PC-9 (cell line): ENCODE measurements at regions not wholly inside any gene's neighbourhood (a gene's known extent, or its start where the extent isn't known, plus 50 kb on each side); places are given as distances from the start of the nearest gene placed in this dataset.

Source experiments
- BruUV-seq: library from RNA; stranded (reverse); fragments of 400-500 nt; replicated peaks from 2 replicates; lab custom pipeline; 2021; lab: Mats Ljungman, UMichigan
- CTCF ChIA-PET: fragments of 300-600 bp; sonication (Branson Sonifier 250); formaldehyde crosslinking; loops from one replicate; lab custom pipeline; 2022; ENCODE audit warnings: antibody characterized with exemption; lab: Charles Lee
- POLR2A ChIA-PET: fragments of 300-600 bp; sonication (Branson Sonifier 250); formaldehyde crosslinking; loops from one replicate; lab custom pipeline; 2022; ENCODE audit warnings: antibody characterized with exemption; ENCODE audit not compliant: unreplicated experiment; lab: Charles Lee
- DNase-seq, 2 experiments: peaks; one replicate each; pipeline versions ENCODE4 v3.0.0 to v3.0.0-alpha.2; 2015 to 2022; ENCODE audit warnings: mixed read lengths in 1 of 2
- H2AFZ ChIP-seq: fragments of 200-600 bp; sonication (generic); 2 replicates; pipeline ENCODE4 v1.8.1; 2017; ENCODE audit warnings: antibody characterized with exemption
- H3F3A ChIP-seq: fragments of 200-600 bp; sonication (generic); 2 replicates; pipeline ENCODE4 v1.8.1; 2017; ENCODE audit warnings: antibody characterized with exemption, mild to moderate bottlenecking, low read depth; ENCODE audit not compliant: insufficient read depth
- H3K27ac ChIP-seq: fragments of 200-600 bp; sonication (generic); 2 replicates; pipeline ENCODE4 v1.6.1; 2016; ENCODE audit warnings: mixed run types
- H3K27me3 ChIP-seq: fragments of 200-600 bp; sonication (generic); 2 replicates; pipeline ENCODE4 v1.6.1; 2016; ENCODE audit warnings: low read depth, mixed run types; ENCODE audit not compliant: insufficient read depth
- H3K36me3 ChIP-seq: fragments of 200-600 bp; sonication (generic); 2 replicates; pipeline ENCODE4 v1.6.1; 2016; ENCODE audit warnings: low read depth, mixed run types
- H3K4me1 ChIP-seq: fragments of 200-600 bp; sonication (generic); replicated peaks from 2 replicates; pipeline ENCODE4 v1.6.1; 2016; ENCODE audit warnings: mixed run types; ENCODE audit not compliant: insufficient read depth
- H3K4me2 ChIP-seq: fragments of 200-600 bp; sonication (generic); 2 replicates; pipeline ENCODE4 v1.6.1; 2017; ENCODE audit warnings: mixed run types
- H3K4me3 ChIP-seq: fragments of 200-600 bp; sonication (generic); 2 replicates; pipeline ENCODE4 v1.6.1; 2016; ENCODE audit warnings: mixed run types
- H3K79me2 ChIP-seq: fragments of 200-600 bp; sonication (generic); 2 replicates; pipeline ENCODE4 v1.6.1; 2017; ENCODE audit warnings: low read depth, mixed run types
- H3K9me2 ChIP-seq: fragments of 200-600 bp; sonication (generic); 2 replicates; pipeline ENCODE4 v1.8.1; 2017; ENCODE audit warnings: mild to moderate bottlenecking; ENCODE audit not compliant: insufficient read depth
- H3K9me3 ChIP-seq: fragments of 200-600 bp; sonication (generic); 2 replicates; pipeline ENCODE4 v1.8.1; 2016; ENCODE audit warnings: low read depth; ENCODE audit not compliant: insufficient read depth
- H4K20me1 ChIP-seq: fragments of 200-600 bp; sonication (generic); 2 replicates; pipeline ENCODE4 v1.8.1; 2017; ENCODE audit not compliant: insufficient read depth
- EZH2 ChIP-seq: fragments of 200-600 bp; sonication (generic); IDR thresholded peaks from 2 replicates; pipeline ENCODE4 v1.8.0; 2017; ENCODE audit warnings: antibody characterized with exemption, low read depth
- intact Hi-C: fragments of 100-400 bp; cut with micrococcal nuclease; formaldehyde crosslinking; loops from one replicate; pipeline ENCODE4 v1.10.0; 2022; ENCODE audit not compliant: unreplicated experiment
- TF ChIP-seq, protein P1 (sequence below): fragments of 200-600 bp; sonication (generic); conservative IDR thresholded peaks from 2 replicates; pipeline ENCODE4 v1.6.1; 2017; ENCODE audit warnings: mixed run types, antibody characterized with exemption, mild to moderate bottlenecking, moderate library complexity

DNA sequence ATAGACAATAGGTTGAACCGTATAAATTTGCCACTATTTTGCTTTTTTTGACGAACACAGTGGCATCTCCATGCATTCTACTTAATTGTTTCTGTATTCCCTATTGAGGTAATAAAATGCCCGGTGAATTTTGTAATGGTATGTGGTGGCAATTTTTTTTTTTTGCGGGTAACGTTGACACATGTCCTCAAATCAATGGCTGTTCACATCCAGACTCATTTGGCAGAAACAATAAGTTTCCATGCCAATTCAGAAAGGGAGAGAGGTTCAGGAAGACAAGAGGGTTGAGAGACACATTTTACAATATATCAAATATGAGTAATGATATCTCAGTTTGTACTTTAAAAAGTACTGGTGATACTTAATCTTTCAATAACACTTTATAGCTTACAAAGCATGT is 463.9 kb downstream of the WDR72 start:
- TF ChIP-seq EZH2, result no peak
- TF ChIP-seq, protein P1, sequence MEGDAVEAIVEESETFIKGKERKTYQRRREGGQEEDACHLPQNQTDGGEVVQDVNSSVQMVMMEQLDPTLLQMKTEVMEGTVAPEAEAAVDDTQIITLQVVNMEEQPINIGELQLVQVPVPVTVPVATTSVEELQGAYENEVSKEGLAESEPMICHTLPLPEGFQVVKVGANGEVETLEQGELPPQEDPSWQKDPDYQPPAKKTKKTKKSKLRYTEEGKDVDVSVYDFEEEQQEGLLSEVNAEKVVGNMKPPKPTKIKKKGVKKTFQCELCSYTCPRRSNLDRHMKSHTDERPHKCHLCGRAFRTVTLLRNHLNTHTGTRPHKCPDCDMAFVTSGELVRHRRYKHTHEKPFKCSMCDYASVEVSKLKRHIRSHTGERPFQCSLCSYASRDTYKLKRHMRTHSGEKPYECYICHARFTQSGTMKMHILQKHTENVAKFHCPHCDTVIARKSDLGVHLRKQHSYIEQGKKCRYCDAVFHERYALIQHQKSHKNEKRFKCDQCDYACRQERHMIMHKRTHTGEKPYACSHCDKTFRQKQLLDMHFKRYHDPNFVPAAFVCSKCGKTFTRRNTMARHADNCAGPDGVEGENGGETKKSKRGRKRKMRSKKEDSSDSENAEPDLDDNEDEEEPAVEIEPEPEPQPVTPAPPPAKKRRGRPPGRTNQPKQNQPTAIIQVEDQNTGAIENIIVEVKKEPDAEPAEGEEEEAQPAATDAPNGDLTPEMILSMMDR, result no peak
- no peak overlapping the region for H3K4me2 ChIP-seq
- no peaks in the 10 kb centered on the region for H3K9me2 ChIP-seq
- H3K79me2 ChIP-seq, result no peaks in the 10 kb centered on the region
- no peaks in the 10 kb centered on the region for H3F3A ChIP-seq
- no peak overlapping the region for H2AFZ ChIP-seq
- H3K4me3 ChIP-seq, result no peak overlapping the region
- no peaks in the 10 kb centered on the region; the same call in 1 of the 2 replicates for H3K27me3 ChIP-seq
- H3K9me3 ChIP-seq, result no peaks in the 10 kb centered on the region
- H4K20me1 ChIP-seq, result no peaks in the 10 kb centered on the region
- H3K36me3 ChIP-seq, result no peaks in the 10 kb centered on the region
- no peak for DNase-seq
- BruUV-seq, result no TSS peak
- CTCF ChIA-PET, result no interaction called here
- no peak overlapping the region for H3K27ac ChIP-seq
- POLR2A ChIA-PET, result interaction anchor here (0.9 kb wide), 1 partner anchor 26 kb away, joined by 20 read pairs; no protein-coding TSS in a partner anchor
- no peaks in the 10 kb centered on the region for H3K4me1 ChIP-seq
- intact Hi-C loops, result no loop called here

DNA sequence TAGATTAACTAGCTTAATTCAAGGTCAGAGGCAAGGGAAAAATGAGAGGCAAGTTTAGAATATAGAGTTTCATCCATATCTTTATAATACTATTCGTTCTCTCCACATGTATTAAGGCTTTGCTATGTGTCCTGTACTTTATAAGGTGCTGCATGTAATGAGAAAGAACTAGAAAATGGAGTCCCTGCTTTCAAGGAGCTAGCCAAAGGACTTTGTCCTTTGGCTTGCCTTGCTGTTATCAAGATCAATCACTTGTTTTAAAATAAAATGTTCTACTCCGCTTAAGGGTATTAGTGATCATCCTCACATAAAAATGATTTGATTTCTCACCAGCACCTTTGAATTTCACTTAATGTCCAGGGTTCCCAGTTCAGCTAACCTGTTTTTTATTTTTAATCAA is 470.9 kb downstream of the WDR72 start:
- Histone ChIP-seq H3K9me3 (no peaks in the 10 kb centered on the region), H3K4me2 (no peak overlapping the region), H3K36me3 (no peaks in the 10 kb centered on the region), H3K27me3 (no peaks in the 10 kb centered on the region), H4K20me1 (no peaks in the 10 kb centered on the region), H3K4me3 (no peak overlapping the region), H3K9me2 (no peaks in the 10 kb centered on the region), H2AFZ (no peak overlapping the region), H3K27ac (no peak overlapping the region), H3K79me2 (no peaks in the 10 kb centered on the region), H3F3A (no peaks in the 10 kb centered on the region), H3K4me1 (no peaks in the 10 kb centered on the region)
- CTCF ChIA-PET, result no interaction called here
- BruUV-seq, result no TSS peak
- intact Hi-C loops, result no loop called here
- no peak for DNase-seq
- POLR2A ChIA-PET, result no interaction called here
- no peak for TF ChIP-seq EZH2
- TF ChIP-seq, protein P1, result no peak

DNA sequence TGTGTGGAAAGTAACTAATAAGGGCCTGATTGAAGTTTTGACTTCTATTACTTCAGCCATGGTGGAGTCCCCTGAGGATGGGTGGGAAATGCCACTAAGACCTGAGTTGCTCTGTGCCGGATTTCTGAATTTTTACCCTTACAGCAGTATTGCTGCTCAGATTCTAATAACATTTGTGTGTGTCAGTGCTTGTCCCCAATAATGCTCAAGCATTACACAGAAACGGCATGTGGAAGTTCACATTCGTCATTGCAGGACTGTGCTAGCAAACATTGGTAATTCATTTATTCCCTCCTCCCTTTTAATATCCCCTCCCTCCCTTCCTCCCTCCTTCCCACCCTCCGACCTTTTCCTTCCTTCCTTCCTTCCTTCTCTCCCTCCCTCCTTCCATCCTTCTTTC is 484.5 kb upstream of the ONECUT1 start:
- no TSS peak for BruUV-seq
- no peak overlapping the region for H3K4me2 ChIP-seq
- no peak overlapping the region for H3K27ac ChIP-seq
- no peaks in the 10 kb centered on the region for H3F3A ChIP-seq
- DNase-seq, result no peak
- H3K4me1 ChIP-seq, result no peaks in the 10 kb centered on the region
- CTCF ChIA-PET, result no interaction called here
- POLR2A ChIA-PET, result no interaction called here
- no peaks in the 10 kb centered on the region for H3K36me3 ChIP-seq
- H4K20me1 ChIP-seq, result no peaks in the 10 kb centered on the region
- H3K27me3 ChIP-seq, result no peaks in the 10 kb centered on the region
- TF ChIP-seq, protein P1, result no peak
- TF ChIP-seq EZH2, result no peak
- H2AFZ ChIP-seq, result no peak overlapping the region
- H3K9me2 ChIP-seq, result no peaks in the 10 kb centered on the region
- H3K79me2 ChIP-seq, result no peaks in the 10 kb centered on the region
- H3K9me3 ChIP-seq, result no peaks in the 10 kb centered on the region
- intact Hi-C loops, result no loop called here
- no peak overlapping the region for H3K4me3 ChIP-seq
